BE2C (cell line): ENCODE measurements at regions not wholly inside any gene's neighbourhood (a gene's known extent, or its start where the extent isn't known, plus 50 kb on each side); places are given as distances from the start of the nearest gene placed in this dataset.

Source experiments
- DNase-seq: peaks from one replicate; pipeline ENCODE4 v3.0.0-alpha.2; 2020
- H3K27me3 ChIP-seq: fragments of 250-450 bp; sonication (Bioruptor Pico); 2 replicates; pipeline ENCODE4 v1.5.1; 2020; ENCODE audit warnings: mild to moderate bottlenecking
- H3K36me3 ChIP-seq: fragments of 250-450 bp; sonication (Bioruptor Pico); 2 replicates; pipeline ENCODE4 v1.5.1; 2020; ENCODE audit warnings: mild to moderate bottlenecking
- H3K4me1 ChIP-seq: fragments of 250-450 bp; sonication (Bioruptor Pico); 2 replicates; pipeline ENCODE4 v1.5.1; 2020
- H3K4me3 ChIP-seq: 2 replicates; pipeline ENCODE4 v1.5.1; 2011; ENCODE audit warnings: low read depth, low read length
- H3K9me3 ChIP-seq: fragments of 250-450 bp; sonication (Bioruptor Pico); 2 replicates; pipeline ENCODE4 v1.5.1; 2020
- TF ChIP-seq, protein P1 (sequence below): IDR thresholded peaks from 2 replicates; pipeline ENCODE4 v1.5.1; 2012; ENCODE audit warnings: mild to moderate bottlenecking, low read depth, low read length

DNA sequence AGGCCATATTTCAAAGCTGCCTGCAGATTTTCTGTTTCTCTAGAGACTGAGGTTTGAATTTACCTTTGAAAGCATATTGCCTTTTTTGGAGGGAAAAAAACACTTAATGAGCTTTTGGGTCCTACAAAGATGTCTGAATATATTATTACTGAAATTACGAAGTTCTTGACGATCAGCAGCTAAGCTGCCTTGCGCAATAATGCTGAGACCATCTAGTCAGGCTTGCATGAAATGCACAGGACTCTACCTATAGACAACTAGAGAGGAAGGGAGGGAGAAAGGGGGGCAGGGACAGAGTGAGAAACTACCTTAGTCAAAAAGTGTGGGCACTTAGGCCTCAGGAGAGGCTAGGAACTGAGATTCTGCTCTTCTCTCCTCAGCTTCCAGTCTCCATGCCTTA lies 175.9 kb upstream of the KIF2A start:
- TF ChIP-seq, protein P1, sequence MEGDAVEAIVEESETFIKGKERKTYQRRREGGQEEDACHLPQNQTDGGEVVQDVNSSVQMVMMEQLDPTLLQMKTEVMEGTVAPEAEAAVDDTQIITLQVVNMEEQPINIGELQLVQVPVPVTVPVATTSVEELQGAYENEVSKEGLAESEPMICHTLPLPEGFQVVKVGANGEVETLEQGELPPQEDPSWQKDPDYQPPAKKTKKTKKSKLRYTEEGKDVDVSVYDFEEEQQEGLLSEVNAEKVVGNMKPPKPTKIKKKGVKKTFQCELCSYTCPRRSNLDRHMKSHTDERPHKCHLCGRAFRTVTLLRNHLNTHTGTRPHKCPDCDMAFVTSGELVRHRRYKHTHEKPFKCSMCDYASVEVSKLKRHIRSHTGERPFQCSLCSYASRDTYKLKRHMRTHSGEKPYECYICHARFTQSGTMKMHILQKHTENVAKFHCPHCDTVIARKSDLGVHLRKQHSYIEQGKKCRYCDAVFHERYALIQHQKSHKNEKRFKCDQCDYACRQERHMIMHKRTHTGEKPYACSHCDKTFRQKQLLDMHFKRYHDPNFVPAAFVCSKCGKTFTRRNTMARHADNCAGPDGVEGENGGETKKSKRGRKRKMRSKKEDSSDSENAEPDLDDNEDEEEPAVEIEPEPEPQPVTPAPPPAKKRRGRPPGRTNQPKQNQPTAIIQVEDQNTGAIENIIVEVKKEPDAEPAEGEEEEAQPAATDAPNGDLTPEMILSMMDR, result no peak
- no peak for DNase-seq
- H3K9me3 ChIP-seq, result no peaks in the 10 kb centered on the region

DNA sequence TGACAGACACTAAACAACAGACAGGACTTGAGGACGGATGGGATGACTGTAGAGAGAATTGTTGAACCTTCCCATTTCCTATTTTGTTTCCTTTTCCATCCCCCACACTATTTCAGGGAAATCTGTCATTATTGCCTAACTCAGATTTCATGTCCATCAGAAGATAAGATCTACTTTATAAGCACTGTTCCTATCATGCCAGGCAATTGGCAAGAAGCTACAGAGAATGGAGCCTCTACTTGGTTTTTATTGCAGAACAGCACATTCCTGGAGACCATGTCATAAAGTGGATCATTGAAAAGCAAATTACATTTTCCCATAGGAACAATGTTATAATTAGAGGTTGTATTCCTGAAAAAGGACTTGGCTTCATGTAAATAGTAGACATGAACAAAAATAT lies 173.7 kb upstream of the KIF2A start:
- DNase-seq, result no peak
- Histone ChIP-seq H3K36me3 (no peaks in the 10 kb centered on the region), H3K9me3 (no peaks in the 10 kb centered on the region), H3K4me1 (no peaks in the 10 kb centered on the region), H3K4me3 (no peak overlapping the region), H3K27me3 (peaks cover 3% of the 10 kb centered on the region; the same call in 1 of the 2 replicates)
- TF ChIP-seq, protein P1, result no peak

More for the DNA sequence above, 175.9 kb upstream of the KIF2A start:
- Histone ChIP-seq H3K4me1 (no peaks in the 10 kb centered on the region), H3K27me3 (no peaks in the 10 kb centered on the region), H3K36me3 (no peaks in the 10 kb centered on the region), H3K4me3 (no peak overlapping the region)

DNA sequence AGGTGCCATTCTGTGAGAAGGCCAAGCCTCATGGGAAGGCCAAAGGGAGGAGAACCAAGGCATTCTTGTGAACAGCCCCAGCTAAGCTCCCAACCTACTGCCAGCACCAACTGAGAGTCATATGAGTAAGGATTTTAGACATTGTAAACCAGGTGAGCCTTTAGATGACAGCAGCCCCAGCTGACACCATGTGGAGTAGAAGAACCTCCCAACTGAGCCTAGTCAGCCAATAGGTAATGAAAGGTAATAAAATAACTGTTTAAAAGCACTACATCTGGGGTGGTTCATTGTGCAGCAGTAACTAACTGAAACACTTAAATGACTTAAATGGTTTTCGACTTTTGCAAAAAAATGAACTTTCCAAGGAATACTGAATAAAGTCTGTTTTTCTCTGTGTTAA lies 172.6 kb upstream of the KIF2A start:
- H3K36me3 ChIP-seq, result no peaks in the 10 kb centered on the region
- TF ChIP-seq, protein P1, result no peak
- no peaks in the 10 kb centered on the region for H3K9me3 ChIP-seq
- DNase-seq, result no peak
- H3K4me1 ChIP-seq, result no peaks in the 10 kb centered on the region
- no peak overlapping the region for H3K4me3 ChIP-seq
- peaks cover 4% of the 10 kb centered on the region for H3K27me3 ChIP-seq

DNA sequence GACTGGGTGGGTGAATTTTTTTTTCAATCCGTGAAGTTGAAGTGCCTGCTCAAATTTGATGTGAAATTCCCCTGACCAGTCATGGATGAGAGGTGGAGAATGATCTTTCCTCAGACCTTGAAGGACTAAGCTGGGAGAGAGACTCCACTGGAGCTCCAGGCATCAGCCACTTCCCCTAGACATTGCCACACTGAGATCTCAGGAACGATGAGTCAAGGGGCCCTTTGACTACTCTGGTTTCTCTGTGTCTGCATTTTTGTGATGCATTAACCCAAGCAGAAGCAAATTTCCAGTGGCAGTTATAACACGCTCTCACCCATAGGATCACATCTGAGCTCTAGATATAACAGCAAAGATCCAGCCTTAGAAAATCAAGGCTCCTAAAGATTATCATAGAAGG lies 171.2 kb upstream of the KIF2A start:
- no peak overlapping the region for H3K4me3 ChIP-seq
- no peaks in the 10 kb centered on the region for H3K36me3 ChIP-seq
- TF ChIP-seq, protein P1, result no peak
- peaks cover 11% of the 10 kb centered on the region for H3K27me3 ChIP-seq
- DNase-seq, result no peak
- H3K9me3 ChIP-seq, result no peaks in the 10 kb centered on the region
- H3K4me1 ChIP-seq, result no peaks in the 10 kb centered on the region

DNA sequence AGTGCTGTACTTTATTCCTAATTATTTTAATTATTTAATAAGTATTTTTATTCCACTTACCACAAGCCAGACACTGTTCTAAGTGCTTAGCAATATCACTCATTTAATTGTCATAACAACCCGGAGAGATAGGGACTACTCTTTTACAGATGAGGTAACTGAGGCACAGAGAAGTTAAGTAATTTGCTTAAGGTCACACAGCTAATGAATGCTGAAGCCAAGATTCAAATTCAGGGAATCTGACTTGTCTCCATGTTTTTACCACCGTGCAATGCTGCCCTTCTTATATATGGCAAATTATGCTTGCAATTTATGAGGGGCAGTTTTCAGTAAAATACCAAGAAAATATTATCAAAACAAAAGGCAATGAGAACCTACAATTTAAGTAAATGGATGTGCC lies 168.4 kb upstream of the KIF2A start:
- Histone ChIP-seq H3K36me3 (no peaks in the 10 kb centered on the region), H3K4me1 (no peaks in the 10 kb centered on the region), H3K4me3 (no peak overlapping the region), H3K27me3 (peaks cover 13% of the 10 kb centered on the region), H3K9me3 (no peaks in the 10 kb centered on the region)
- no peak for DNase-seq
- TF ChIP-seq, protein P1, result no peak

DNA sequence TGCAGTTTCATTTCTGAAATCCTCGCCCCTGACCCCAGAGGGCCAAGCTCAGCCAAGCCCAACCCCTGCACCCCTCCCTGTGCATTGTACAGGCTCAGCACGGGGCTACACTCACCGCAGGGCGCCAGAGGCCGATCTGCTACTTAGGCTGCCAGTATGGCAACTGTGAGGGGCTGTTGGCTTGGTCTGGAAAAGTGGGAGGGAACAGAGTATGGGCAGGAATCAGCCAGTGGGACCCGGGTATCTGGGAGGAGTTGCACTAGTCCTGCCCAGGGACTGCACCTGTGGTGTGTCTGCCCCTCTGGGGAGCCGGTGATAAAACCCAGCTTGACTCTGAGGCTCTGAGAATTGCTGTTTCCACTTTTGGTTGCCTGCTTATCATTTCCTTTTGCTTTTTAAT lies 167.4 kb upstream of the KIF2A start:
- DNase-seq, result peak; percentile 12
- Histone ChIP-seq H3K4me1 (no peaks in the 10 kb centered on the region), H3K9me3 (no peaks in the 10 kb centered on the region), H3K4me3 (no peak overlapping the region), H3K36me3 (no peaks in the 10 kb centered on the region), H3K27me3 (peaks cover 13% of the 10 kb centered on the region)
- TF ChIP-seq, protein P1, result no peak
